SK-N-SH treated with all-trans-retinoic acid at 6 μM for 48 hours (cell line): ENCODE measurements at regions not wholly inside any gene's neighbourhood (a gene's known extent, or its start where the extent isn't known, plus 50 kb on each side); places are given as distances from the start of the nearest gene placed in this dataset.

Experiments
- ATAC-seq: fragments of 200-7000 bp; cut with Tn5 transposase; 3 replicates; pipeline ENCODE4 v1.9.1; 2020; ENCODE audit warnings: mild to moderate bottlenecking, moderate library complexity
- ARNTL ChIP-seq: fragments of 450-650 bp; formaldehyde crosslinking; IDR thresholded peaks from 2 replicates; pipeline ENCODE4 v1.5.0; 2020; ENCODE audit warnings: low read depth, mild to moderate bottlenecking, moderate library complexity, borderline replicate concordance
- ESRRG ChIP-seq: fragments of 250-450 bp; sonication (Bioruptor Pico); IDR thresholded peaks from 2 replicates; pipeline ENCODE4 v1.6.1; 2021; ENCODE audit warnings: mild to moderate bottlenecking
- GLIS3 ChIP-seq: fragments of 250-450 bp; sonication (Bioruptor Pico); IDR thresholded peaks from 2 replicates; pipeline ENCODE4 v1.5.0; 2020; ENCODE audit warnings: mild to moderate bottlenecking, moderate library complexity
- ISL1 ChIP-seq: fragments of 250-450 bp; sonication (Bioruptor Pico); IDR thresholded peaks from 2 replicates; pipeline ENCODE4 v2.1.2; 2022; ENCODE audit warnings: mild to moderate bottlenecking, moderate library complexity
- OSR1 ChIP-seq: fragments of 250-450 bp; sonication (Bioruptor Pico); IDR thresholded peaks from 2 replicates; pipeline ENCODE4 v1.8.0; 2022; ENCODE audit warnings: moderate library complexity, mild to moderate bottlenecking, inconsistent platforms
- PPARA ChIP-seq: fragments of 250-450 bp; sonication (Bioruptor Pico); IDR thresholded peaks from 2 replicates; pipeline ENCODE4 v1.5.0; 2020; ENCODE audit warnings: mild to moderate bottlenecking, borderline replicate concordance
- SNAI2 ChIP-seq: fragments of 250-450 bp; sonication (Bioruptor Pico); IDR thresholded peaks from 2 replicates; pipeline ENCODE4 v1.5.0; 2020; ENCODE audit warnings: mild to moderate bottlenecking, moderate library complexity
- TCF4 ChIP-seq: fragments of 250-450 bp; sonication (Bioruptor Pico); IDR thresholded peaks from 2 replicates; pipeline ENCODE4 v1.8.0; 2021; ENCODE audit warnings: mild to moderate bottlenecking, moderate library complexity, borderline replicate concordance
- TOX ChIP-seq: fragments of 250-450 bp; sonication (Bioruptor Pico); IDR thresholded peaks from 2 replicates; pipeline ENCODE4 v1.8.0; 2021; ENCODE audit warnings: mild to moderate bottlenecking, moderate library complexity, borderline replicate concordance
- ZC3H10 ChIP-seq: fragments of 250-450 bp; sonication (Bioruptor Pico); IDR thresholded peaks from 2 replicates; pipeline ENCODE4 v1.5.1; 2021; ENCODE audit warnings: mild to moderate bottlenecking, moderate library complexity
- ZFP3 ChIP-seq: fragments of 250-450 bp; sonication (Bioruptor Pico); IDR thresholded peaks from 2 replicates; pipeline ENCODE4 v1.5.0; 2020; ENCODE audit warnings: mild to moderate bottlenecking, moderate library complexity
- ZFP30 ChIP-seq: fragments of 450-650 bp; formaldehyde crosslinking; IDR thresholded peaks from 2 replicates; pipeline ENCODE4 v1.5.0; 2022; ENCODE audit warnings: mild to moderate bottlenecking, moderate library complexity
- ZNF70 ChIP-seq: fragments of 450-650 bp; formaldehyde crosslinking; IDR thresholded peaks from 2 replicates; pipeline ENCODE4 v1.5.0; 2020; ENCODE audit warnings: mild to moderate bottlenecking, moderate library complexity
- TF ChIP-seq, protein P1 (sequence below): fragments of 250-450 bp; sonication (Bioruptor Pico); IDR thresholded peaks from 2 replicates; pipeline ENCODE4 v1.8.0; 2020; ENCODE audit warnings: mild to moderate bottlenecking, moderate library complexity, borderline replicate concordance
- TF ChIP-seq, protein P2 (sequence below): fragments of 250-450 bp; sonication (Bioruptor Pico); IDR thresholded peaks from 2 replicates; pipeline ENCODE4 v1.5.0; 2020; ENCODE audit warnings: mild to moderate bottlenecking, moderate library complexity
- TF ChIP-seq, protein P3 (sequence below): fragments of 250-450 bp; sonication (Bioruptor Pico); IDR thresholded peaks from 2 replicates; pipeline ENCODE4 v1.5.1; 2020; ENCODE audit warnings: low read depth, mild to moderate bottlenecking, moderate library complexity
- TF ChIP-seq, protein P4 (sequence below): fragments of 250-450 bp; sonication (Bioruptor Pico); IDR thresholded peaks from 2 replicates; pipeline ENCODE4 v1.8.0; 2021; ENCODE audit warnings: low read depth, mild to moderate bottlenecking, moderate library complexity, borderline replicate concordance
- TF ChIP-seq, protein P5 (sequence below): fragments of 250-450 bp; sonication (Bioruptor Pico); IDR thresholded peaks from 2 replicates; pipeline ENCODE4 v1.5.1; 2021; ENCODE audit warnings: mild to moderate bottlenecking, moderate library complexity

DNA sequence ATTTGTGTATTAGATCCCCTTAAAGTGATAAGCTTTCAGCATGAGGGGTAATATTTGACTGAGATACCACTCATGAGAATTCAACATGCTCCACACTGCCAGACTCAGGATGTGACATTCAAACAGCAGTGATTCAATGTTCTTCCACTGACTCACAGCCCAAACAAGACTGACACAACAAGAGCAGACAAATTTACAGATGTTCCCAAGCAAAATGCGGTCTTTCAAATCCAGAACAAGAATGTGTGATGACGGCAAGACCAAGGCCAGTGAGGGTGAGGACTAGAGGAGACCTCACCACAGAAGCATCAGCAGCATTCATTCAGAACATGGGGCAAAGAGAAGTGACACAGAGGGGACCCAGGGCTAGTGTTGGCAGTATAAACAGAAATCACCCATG lies 99.3 kb upstream of the GRIA3 start (continued):
- TF ChIP-seq, protein P1, sequence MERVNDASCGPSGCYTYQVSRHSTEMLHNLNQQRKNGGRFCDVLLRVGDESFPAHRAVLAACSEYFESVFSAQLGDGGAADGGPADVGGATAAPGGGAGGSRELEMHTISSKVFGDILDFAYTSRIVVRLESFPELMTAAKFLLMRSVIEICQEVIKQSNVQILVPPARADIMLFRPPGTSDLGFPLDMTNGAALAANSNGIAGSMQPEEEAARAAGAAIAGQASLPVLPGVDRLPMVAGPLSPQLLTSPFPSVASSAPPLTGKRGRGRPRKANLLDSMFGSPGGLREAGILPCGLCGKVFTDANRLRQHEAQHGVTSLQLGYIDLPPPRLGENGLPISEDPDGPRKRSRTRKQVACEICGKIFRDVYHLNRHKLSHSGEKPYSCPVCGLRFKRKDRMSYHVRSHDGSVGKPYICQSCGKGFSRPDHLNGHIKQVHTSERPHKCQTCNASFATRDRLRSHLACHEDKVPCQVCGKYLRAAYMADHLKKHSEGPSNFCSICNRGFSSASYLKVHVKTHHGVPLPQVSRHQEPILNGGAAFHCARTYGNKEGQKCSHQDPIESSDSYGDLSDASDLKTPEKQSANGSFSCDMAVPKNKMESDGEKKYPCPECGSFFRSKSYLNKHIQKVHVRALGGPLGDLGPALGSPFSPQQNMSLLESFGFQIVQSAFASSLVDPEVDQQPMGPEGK, result no peak
- TF ChIP-seq, protein P2, sequence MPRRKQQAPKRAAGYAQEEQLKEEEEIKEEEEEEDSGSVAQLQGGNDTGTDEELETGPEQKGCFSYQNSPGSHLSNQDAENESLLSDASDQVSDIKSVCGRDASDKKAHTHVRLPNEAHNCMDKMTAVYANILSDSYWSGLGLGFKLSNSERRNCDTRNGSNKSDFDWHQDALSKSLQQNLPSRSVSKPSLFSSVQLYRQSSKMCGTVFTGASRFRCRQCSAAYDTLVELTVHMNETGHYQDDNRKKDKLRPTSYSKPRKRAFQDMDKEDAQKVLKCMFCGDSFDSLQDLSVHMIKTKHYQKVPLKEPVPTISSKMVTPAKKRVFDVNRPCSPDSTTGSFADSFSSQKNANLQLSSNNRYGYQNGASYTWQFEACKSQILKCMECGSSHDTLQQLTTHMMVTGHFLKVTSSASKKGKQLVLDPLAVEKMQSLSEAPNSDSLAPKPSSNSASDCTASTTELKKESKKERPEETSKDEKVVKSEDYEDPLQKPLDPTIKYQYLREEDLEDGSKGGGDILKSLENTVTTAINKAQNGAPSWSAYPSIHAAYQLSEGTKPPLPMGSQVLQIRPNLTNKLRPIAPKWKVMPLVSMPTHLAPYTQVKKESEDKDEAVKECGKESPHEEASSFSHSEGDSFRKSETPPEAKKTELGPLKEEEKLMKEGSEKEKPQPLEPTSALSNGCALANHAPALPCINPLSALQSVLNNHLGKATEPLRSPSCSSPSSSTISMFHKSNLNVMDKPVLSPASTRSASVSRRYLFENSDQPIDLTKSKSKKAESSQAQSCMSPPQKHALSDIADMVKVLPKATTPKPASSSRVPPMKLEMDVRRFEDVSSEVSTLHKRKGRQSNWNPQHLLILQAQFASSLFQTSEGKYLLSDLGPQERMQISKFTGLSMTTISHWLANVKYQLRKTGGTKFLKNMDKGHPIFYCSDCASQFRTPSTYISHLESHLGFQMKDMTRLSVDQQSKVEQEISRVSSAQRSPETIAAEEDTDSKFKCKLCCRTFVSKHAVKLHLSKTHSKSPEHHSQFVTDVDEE (CRISPR knock-in tag), result no peak
- no peak for TF ChIP-seq OSR1 (CRISPR knock-in tag)

DNA sequence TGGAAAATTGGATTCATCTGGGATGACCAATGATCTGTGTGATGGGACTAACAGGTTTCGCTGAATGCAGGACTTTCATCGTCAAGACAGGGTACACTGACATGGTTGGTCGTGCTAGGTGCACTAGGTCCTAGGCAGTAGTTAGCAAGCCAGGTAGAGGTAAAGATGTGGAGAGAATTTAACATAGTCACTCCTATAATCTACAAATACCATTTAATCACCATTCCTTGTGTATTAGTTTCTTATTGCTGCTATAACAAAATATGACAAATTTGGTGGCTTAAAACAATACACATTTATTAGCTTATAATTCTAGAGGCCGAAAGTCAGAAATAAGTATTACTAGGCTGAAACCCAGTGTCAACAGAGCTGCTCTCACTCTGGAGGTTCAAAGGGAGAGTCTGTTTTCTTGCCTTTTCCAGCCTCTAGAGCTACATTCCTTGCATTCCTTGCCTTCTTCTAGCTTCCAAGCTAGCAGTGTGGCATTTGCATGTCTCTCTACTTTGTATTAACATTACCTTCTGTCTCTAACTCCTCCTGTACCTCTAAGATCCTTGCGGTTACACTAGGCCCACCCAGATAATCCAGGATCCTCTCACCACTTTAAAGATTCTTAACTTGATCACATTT lies 98.7 kb upstream of the GRIA3 start:
- TF ChIP-seq TCF4 (no peak), OSR1 (CRISPR knock-in tag) (no peak), ARNTL (CRISPR knock-in tag) (no peak), PPARA (CRISPR knock-in tag) (no peak), SNAI2 (no peak), ZNF70 (no peak), ZFP30 (CRISPR knock-in tag) (no peak), TOX (CRISPR knock-in tag) (no peak), ISL1 (CRISPR knock-in tag) (no peak), ESRRG (no peak)
- TF ChIP-seq, protein P2 (CRISPR knock-in tag), result no peak
- TF ChIP-seq, protein P1, result no peak
- TF ChIP-seq, protein P3, sequence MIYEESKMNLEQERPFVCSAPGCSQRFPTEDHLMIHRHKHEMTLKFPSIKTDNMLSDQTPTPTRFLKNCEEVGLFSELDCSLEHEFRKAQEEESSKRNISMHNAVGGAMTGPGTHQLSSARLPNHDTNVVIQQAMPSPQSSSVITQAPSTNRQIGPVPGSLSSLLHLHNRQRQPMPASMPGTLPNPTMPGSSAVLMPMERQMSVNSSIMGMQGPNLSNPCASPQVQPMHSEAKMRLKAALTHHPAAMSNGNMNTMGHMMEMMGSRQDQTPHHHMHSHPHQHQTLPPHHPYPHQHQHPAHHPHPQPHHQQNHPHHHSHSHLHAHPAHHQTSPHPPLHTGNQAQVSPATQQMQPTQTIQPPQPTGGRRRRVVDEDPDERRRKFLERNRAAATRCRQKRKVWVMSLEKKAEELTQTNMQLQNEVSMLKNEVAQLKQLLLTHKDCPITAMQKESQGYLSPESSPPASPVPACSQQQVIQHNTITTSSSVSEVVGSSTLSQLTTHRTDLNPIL (CRISPR knock-in tag), result no peak
- TF ChIP-seq, protein P4, sequence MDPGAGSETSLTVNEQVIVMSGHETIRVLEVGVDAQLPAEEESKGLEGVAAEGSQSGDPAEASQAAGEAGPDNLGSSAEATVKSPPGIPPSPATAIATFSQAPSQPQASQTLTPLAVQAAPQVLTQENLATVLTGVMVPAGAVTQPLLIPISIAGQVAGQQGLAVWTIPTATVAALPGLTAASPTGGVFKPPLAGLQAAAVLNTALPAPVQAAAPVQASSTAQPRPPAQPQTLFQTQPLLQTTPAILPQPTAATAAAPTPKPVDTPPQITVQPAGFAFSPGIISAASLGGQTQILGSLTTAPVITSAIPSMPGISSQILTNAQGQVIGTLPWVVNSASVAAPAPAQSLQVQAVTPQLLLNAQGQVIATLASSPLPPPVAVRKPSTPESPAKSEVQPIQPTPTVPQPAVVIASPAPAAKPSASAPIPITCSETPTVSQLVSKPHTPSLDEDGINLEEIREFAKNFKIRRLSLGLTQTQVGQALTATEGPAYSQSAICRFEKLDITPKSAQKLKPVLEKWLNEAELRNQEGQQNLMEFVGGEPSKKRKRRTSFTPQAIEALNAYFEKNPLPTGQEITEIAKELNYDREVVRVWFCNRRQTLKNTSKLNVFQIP (CRISPR knock-in tag), result no peak
- no peak for ATAC-seq

DNA sequence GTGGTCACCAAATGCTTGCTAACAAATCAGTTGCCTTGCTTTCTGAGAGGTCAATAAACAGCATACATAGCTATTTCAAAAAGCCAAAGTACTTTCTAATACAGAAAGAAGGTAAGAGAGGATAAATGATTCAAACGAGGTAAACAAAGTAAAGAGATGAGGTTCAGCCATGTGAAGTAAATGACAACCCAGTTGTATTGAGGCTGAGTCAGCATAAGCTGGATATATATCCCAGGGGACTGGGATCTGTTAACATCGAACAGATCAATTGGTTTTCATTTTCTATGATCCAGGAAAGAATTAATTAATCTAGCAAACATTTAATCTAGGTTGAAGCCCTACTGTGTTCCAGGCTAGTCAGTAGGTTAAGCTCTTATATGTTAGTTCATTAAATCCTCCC lies 97.3 kb upstream of the GRIA3 start:
- ATAC-seq, result no peak

More for the DNA sequence above, 97.3 kb upstream of the GRIA3 start:
- TF ChIP-seq ZNF70 (no peak), SNAI2 (no peak), ZC3H10 (no peak), PPARA (CRISPR knock-in tag) (no peak), ZFP3 (CRISPR knock-in tag) (no peak), GLIS3 (CRISPR knock-in tag) (no peak), OSR1 (CRISPR knock-in tag) (no peak), ARNTL (CRISPR knock-in tag) (no peak), TOX (CRISPR knock-in tag) (no peak)
- TF ChIP-seq, protein P5, sequence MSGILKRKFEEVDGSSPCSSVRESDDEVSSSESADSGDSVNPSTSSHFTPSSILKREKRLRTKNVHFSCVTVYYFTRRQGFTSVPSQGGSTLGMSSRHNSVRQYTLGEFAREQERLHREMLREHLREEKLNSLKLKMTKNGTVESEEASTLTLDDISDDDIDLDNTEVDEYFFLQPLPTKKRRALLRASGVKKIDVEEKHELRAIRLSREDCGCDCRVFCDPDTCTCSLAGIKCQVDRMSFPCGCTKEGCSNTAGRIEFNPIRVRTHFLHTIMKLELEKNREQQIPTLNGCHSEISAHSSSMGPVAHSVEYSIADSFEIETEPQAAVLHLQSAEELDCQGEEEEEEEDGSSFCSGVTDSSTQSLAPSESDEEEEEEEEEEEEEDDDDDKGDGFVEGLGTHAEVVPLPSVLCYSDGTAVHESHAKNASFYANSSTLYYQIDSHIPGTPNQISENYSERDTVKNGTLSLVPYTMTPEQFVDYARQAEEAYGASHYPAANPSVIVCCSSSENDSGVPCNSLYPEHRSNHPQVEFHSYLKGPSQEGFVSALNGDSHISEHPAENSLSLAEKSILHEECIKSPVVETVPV (CRISPR knock-in tag), result no peak
- TF ChIP-seq, protein P3 (CRISPR knock-in tag), result no peak
